ENCODE measurements at regions not wholly inside any gene's neighbourhood (a gene's known extent, or its start where the extent isn't known, plus 50 kb on each side); places are given as distances from the start of the nearest gene placed in this dataset.

GRCh38 chr10:25094590-25094989 lies 78.2 kb downstream of the THNSL1 start:
- TF ChIP-seq CTCF (IDR thresholded peaks at IDR 0.05) (no peak), RAD21 (IDR thresholded peaks at IDR 0.05; ENCODE audit: low read length) (no peak), EZH2phosphoT487 (IDR thresholded peaks at IDR 0.05; ENCODE audit: borderline replicate concordance, low read depth) (no peak), EP300 (IDR thresholded peaks at IDR 0.05; ENCODE audit: borderline replicate concordance in 1 of 2, low read depth in 1 of 2, low read length in 1 of 2) (no peak), ELF1 (IDR thresholded peaks at IDR 0.05) (no peak)

Data from SK-N-SH (cell line).